ENCODE measurements at regions not wholly inside any gene's neighbourhood (a gene's known extent, or its start where the extent isn't known, plus 50 kb on each side); places are given as distances from the start of the nearest gene placed in this dataset.

DNA sequence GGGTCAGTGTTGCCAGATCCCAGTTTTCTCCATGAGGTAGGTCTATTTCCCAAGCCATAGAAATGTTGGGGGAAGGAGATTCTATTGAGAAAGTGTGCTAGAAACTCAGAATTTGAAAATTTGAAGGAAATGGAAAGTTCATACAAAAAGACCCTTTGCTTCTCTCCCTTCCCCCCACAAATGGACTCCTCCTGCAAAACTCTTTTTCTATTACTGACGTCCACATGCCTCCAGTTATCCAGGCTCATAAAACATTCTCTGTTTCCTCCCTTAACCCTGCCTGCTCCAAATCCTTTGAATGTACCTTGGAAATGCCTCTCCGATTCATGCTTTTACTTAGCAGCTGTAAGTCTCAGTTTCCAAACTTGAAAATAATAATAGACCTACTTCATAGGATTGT lies 237.5 kb upstream of the TNP1 start:
- DNase-seq = no peak

DNA sequence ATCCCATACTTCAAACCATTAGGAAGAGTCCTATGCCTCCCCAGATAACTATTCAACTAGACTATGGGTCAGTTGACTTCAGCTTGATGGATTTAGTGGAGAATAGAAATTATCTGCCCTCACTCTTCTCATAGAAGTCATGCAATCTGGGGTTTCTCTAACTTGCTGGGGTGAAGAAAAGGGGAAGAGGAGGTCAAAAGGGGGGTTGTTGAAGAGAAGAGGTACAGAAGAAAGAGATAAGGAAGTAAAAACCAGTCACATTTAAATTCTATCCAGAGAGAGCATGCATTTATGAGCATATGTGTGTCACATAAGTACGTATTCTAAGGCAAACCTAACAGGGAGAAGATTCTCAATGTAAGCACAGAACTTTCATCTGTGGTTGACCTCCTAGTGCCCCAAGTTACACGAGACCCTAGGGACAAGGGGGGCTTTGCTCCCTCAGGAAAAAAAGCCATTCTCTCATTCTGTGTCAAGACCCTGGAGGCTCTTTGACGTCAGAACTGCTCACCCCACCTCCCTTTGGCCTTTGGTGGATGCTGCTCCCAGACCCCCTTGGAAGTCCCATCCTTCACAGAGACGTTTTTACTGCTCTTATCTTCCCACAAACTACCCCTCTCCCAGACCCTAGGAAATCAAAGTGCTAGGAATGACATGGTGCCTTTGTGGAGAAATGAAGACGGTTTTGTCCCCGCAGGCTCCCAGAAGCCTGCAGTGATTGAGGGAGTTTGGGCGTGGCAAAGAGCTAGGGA lies 236.8 kb upstream of the TNP1 start:
- DNase-seq = no peak

- DNase-seq = no peak
These were observed 235.8 kb upstream of the TNP1 start for GRCh38 chr2:217095511-217096205.

GRCh38 chr2:217092710-217093379 lies 233.0 kb upstream of the TNP1 start:
- no peak for DNase-seq

DNA sequence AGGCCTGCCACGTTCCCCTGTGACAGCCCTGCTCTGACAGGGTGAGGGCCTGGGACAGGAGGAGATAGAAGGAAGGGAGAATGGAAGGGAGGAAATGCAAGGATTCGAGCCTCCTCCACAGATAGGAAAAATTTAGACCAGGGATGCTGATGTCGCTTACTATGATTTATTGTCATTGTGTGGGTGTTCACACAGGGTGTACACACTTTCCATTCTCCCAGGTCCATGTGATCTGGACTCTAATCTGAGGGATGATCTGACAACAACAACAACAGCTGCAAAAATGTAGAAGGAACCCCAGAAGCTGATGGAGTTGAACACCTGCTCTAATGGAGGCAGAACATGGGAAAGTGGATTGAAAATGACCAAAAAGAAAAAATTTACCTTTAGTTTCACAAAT lies 231.7 kb upstream of the TNP1 start:
- no peak for DNase-seq

DNA sequence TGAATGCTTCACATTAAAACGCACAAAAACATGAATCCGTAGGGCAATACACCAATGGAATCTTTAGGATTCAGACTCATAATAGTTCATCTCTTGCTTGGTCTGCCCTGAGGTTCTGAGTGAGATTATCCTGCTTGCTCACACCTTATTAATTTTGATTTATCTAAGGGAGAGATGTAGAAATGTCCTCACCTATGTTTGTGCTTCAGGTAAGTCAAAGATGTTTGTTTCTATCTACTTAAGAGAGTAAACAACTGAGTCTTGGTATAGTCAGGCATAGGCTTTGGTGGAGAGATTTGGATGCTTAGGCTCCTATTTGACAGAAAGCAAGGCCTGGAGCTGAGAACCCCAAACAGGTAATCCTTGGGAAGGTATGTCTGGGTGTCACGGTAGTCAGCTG lies 231.0 kb upstream of the TNP1 start:
- no peak for DNase-seq

GRCh38 chr2:217090024-217090473 lies 230.2 kb upstream of the TNP1 start:
- DNase-seq = no peak

- no peak for DNase-seq
These were observed 226.9 kb upstream of the TNP1 start for GRCh38 chr2:217086718-217087117.

DNA sequence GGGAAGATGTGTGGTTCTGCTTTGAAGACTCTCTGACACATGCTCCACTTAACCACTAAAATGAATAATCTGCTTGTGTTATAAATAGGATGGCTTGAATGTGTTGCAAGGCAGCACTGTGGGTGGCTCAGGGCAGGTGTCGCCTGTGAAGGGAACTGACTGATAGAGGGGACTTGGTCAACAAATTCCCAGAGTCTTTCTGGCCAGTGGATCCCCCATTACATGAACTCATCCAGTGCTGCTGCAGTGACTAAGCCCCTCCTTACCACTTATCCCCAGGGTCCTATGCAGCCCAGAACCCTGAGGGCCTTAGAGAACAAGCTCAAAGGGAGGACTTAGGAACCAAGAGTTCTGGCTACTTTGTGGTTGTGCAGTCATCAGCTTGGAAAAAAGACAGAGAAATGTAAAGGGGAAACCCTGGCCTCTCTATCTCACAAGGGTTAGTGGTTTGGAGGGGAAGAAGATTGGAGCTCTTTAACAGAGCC lies 226.2 kb upstream of the TNP1 start:
- DNase-seq = no peak

DNA sequence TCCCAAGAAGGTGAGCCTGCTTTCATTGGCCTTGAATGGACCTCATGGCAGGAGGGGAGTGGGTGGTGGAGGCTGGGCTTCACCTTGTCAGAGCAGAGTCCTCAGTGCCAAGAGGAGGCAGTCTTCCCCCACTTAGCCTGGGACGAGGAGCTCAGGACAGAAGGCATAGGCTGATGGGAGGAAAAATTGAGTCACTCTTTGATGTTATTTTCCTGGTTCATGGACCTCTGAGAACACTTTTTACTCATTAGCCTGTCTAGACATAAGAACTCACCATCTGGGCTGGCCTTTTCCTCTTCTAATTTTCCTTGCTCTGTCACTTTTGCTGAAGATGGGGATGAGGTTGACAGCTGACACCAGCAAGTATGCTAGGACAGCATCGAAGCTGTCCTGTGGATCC lies 225.7 kb upstream of the TNP1 start:
- DNase-seq = no peak

- no peak for DNase-seq
These were observed 221.9 kb upstream of the TNP1 start for GRCh38 chr2:217081799-217082198.

GRCh38 chr2:217079165-217079564 lies 219.3 kb upstream of the TNP1 start:
- no peak for DNase-seq

DNA sequence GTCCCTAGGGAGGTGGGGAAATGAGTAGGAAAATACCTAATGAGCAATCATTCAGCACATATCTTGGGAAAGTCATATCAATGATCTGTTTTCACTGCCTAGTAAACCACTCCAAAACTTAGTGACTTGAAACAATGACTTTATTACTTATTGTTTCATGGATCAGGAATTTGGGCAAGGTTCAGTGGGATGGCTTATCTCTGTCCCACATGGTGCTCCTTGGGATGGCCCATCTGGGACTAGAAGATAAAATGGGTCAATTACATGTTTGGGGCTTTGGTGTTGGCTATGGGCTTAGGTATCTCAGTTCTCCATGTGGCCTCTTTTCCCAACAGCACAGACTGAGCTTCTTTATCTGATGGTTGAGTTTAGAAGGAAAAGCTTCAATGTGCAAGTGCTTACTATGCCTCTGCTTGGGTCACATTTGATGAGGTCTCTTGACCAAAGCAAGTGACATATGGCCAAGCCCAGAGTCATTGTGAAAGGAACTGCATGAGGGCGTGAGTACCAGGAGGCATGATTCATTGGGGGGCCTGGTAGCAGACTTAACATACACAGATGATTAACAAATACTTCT lies 218.1 kb upstream of the TNP1 start:
- no peak for DNase-seq

- DNase-seq = no peak
These were observed 216.9 kb upstream of the TNP1 start for GRCh38 chr2:217076657-217077232.

GRCh38 chr2:217076058-217076435 lies 216.2 kb upstream of the TNP1 start:
- no peak for DNase-seq

GRCh38 chr2:217075268-217076057 lies 215.6 kb upstream of the TNP1 start:
- no peak for DNase-seq

DNA sequence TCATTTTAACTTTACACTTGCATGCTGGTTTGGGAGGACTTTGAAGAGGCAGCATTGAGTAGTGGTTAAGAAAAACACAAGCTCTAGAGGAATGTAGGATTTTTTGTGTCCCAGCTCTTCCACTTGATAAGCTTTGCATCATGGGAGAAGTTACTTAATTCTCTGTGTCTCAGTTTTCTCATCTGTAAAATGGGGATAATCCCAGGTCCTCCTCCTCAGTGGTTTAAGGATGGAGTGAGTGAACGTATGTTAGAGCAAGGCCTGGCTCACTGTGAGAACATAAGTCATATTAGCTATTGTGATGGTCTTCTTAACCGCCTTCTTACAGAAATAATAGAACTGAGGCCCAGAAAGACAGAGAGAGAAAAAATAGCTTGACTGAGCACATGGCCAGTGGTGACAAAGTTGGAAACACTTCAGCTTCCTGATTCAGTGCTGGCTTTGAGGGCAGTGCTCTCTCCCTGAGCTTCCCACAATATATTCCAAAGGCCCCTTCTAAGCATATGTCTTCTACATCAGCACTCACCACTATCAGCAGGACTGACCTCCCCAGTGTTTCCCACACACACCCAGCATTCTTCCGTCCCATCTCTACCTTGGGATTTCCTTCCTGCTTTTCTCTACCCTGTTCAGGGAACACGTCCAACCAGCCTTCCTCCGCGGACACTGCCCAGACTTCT lies 214.9 kb upstream of the TNP1 start:
- DNase-seq = no peak

- DNase-seq = no peak
These were observed 211.6 kb upstream of the TNP1 start for GRCh38 chr2:217071416-217071815.

DNA sequence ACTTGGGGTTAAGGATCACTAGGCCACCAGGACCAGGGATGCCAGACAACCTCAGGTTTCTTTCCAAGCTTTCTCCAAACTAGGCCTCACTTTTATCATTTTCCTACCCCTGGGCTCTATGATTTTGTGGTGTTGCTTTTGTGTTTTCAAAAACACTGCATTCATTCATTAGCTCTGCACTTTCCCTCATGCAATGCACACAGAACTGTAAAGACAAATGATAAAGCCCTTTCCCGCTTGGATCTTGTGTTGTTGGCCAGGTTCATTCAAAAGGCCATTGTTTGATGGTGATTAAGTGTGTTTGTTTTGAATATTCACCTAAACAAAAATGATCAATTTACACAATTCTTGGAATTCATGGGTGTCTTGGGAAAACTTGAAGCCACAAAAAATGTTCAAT lies 210.7 kb upstream of the TNP1 start:
- no peak for DNase-seq

- no peak for DNase-seq
These were observed 210.2 kb upstream of the TNP1 start for GRCh38 chr2:217070043-217070430.

- DNase-seq = no peak
These were observed 209.6 kb upstream of the TNP1 start for GRCh38 chr2:217069263-217070042.
